WTC11 (cell line): ENCODE measurements at regions not wholly inside any gene's neighbourhood (a gene's known extent, or its start where the extent isn't known, plus 50 kb on each side); places are given as distances from the start of the nearest gene placed in this dataset.

Experiments
- ATAC-seq: fragments of 200-7000 bp; cut with Tn5 transposase; 2 replicates; pipeline ENCODE4 v1.10.0; 2021; ENCODE audit warnings: mild to moderate bottlenecking, moderate library complexity
- CTCF ChIA-PET: fragments of 300-600 bp; sonication (Branson Sonifier 250); formaldehyde crosslinking; loops from one replicate; lab custom pipeline; 2021; ENCODE audit warnings: antibody characterized with exemption; lab: Charles Lee
- POLR2A ChIA-PET: fragments of 350-600 bp; sonication (Branson Sonifier 250); formaldehyde crosslinking; loops from one replicate; lab custom pipeline; 2021; ENCODE audit warnings: antibody characterized with exemption; lab: Charles Lee
- DNase-seq: peaks from one replicate; pipeline ENCODE4 v3.0.0; 2021; ENCODE audit warnings: low spot score
- H3K27ac Mint-ChIP-seq: 2 replicates; pipeline ENCODE4 v1.8.0; 2021; ENCODE audit warnings: mixed read lengths
- H3K27me3 Mint-ChIP-seq: 2 replicates; pipeline ENCODE4 v1.8.0; 2021; ENCODE audit warnings: low read depth, mild to moderate bottlenecking, moderate library complexity, mixed read lengths
- H3K36me3 Mint-ChIP-seq: 2 replicates; pipeline ENCODE4 v1.8.0; 2021; ENCODE audit warnings: mixed read lengths
- H3K4me1 Mint-ChIP-seq: 2 replicates; pipeline ENCODE4 v1.8.0; 2022; ENCODE audit warnings: mixed read lengths
- H3K4me3 Mint-ChIP-seq: 2 replicates; pipeline ENCODE4 v1.8.0; 2021; ENCODE audit warnings: mild to moderate bottlenecking, moderate library complexity, mixed read lengths
- H3K9me3 Mint-ChIP-seq: 2 replicates; pipeline ENCODE4 v1.8.0; 2021; ENCODE audit warnings: mixed read lengths
- ATF1 ChIP-seq: sonication (generic); formaldehyde crosslinking; IDR thresholded peaks from 2 replicates; pipeline ENCODE4 v1.8.1; 2023; ENCODE audit warnings: mild to moderate bottlenecking, moderate library complexity, missing genetic modification reagents
- ETV6 ChIP-seq: sonication (generic); formaldehyde crosslinking; IDR thresholded peaks from 2 replicates; pipeline ENCODE4 v1.8.1; 2022; ENCODE audit warnings: mild to moderate bottlenecking, missing genetic modification reagents
- JAZF1 ChIP-seq: fragments of 250-450 bp; sonication (Bioruptor Pico); IDR thresholded peaks from 2 replicates; pipeline ENCODE4 v1.9.0; 2021; ENCODE audit warnings: moderate library complexity, mild to moderate bottlenecking, inconsistent platforms
- SP1 ChIP-seq: sonication (generic); formaldehyde crosslinking; conservative IDR thresholded peaks from 2 replicates; pipeline ENCODE4 v1.8.1; 2022; ENCODE audit warnings: missing genetic modification reagents
- TCF7 ChIP-seq: sonication (generic); formaldehyde crosslinking; IDR thresholded peaks from 2 replicates; pipeline ENCODE4 v1.8.0; 2022; ENCODE audit warnings: mild to moderate bottlenecking, low read depth, missing genetic modification reagents, moderate library complexity
- TEAD4 ChIP-seq: sonication (generic); formaldehyde crosslinking; IDR thresholded peaks from 2 replicates; pipeline ENCODE4 v1.8.0; 2022; ENCODE audit warnings: mild to moderate bottlenecking, missing genetic modification reagents
- TP53 ChIP-seq: sonication (generic); formaldehyde crosslinking; IDR thresholded peaks from 2 replicates; pipeline ENCODE4 v1.8.1; 2023; ENCODE audit warnings: mild to moderate bottlenecking, missing genetic modification reagents
- TF ChIP-seq, protein P1 (sequence below): sonication (generic); formaldehyde crosslinking; conservative IDR thresholded peaks from 2 replicates; pipeline ENCODE4 v1.8.1; 2023; ENCODE audit warnings: mild to moderate bottlenecking, low read depth, missing genetic modification reagents, moderate library complexity
- TF ChIP-seq, protein P2 (sequence below): sonication (generic); formaldehyde crosslinking; IDR thresholded peaks from 2 replicates; pipeline ENCODE4 v1.8.1; 2022; ENCODE audit warnings: mild to moderate bottlenecking, missing genetic modification reagents, moderate library complexity, borderline replicate concordance
- TF ChIP-seq, protein P3 (sequence below): fragments of 250-450 bp; sonication (Bioruptor Pico); conservative IDR thresholded peaks from 2 replicates; pipeline ENCODE4 v1.9.0; 2021; ENCODE audit warnings: mild to moderate bottlenecking
- TF ChIP-seq, protein P4 (sequence below): sonication (generic); formaldehyde crosslinking; IDR thresholded peaks from 2 replicates; pipeline ENCODE4 v1.8.0; 2023; ENCODE audit warnings: missing genetic modification reagents
- TF ChIP-seq, protein P5 (sequence below): sonication (generic); formaldehyde crosslinking; IDR thresholded peaks from 2 replicates; pipeline ENCODE4 v1.8.1; 2023; ENCODE audit warnings: mild to moderate bottlenecking, missing genetic modification reagents, borderline replicate concordance
- TF ChIP-seq, protein P6 (sequence below): fragments of 250-450 bp; sonication (Bioruptor Pico); IDR thresholded peaks from 2 replicates; pipeline ENCODE4 v1.9.0; 2021; ENCODE audit warnings: mild to moderate bottlenecking, borderline replicate concordance

DNA sequence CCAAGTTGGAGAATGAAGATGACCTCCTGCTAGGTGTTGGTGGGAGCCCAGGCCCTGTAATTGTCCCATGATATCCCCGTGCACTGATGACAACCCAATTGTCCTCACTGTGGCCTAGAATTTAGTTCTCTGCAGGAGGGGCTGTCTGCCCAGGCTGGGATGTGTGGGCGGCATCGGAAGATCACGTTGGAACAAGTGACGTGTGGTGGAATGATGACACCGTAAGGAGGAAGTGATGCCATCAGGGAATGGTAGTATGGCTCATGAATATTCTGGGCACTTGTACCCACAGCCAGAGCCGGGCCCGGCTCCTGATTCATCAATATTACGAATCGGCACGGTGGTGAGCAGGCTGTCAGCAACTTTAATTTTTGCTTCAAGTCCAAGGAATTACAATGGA lies 111.6 kb downstream of the MIAT start:
- Mint-ChIP-seq H3K36me3 (peaks cover 16% of the 10 kb centered on the region), H3K4me3 (no peak overlapping the region), H3K9me3 (peaks cover 9% of the 10 kb centered on the region), H3K4me1 (peaks cover 5% of the 10 kb centered on the region), H3K27ac (no peak overlapping the region), H3K27me3 (peaks cover 4% of the 10 kb centered on the region)
- DNase-seq, result no peak
- ChIA-PET CTCF (no interaction called here), POLR2A (interaction anchor here (1.0 kb wide), 1 partner anchor 18 kb away, joined by 3 read pairs; no protein-coding TSS in a partner anchor)
- no peak for TF ChIP-seq TEAD4 (CRISPR knock-in tag)
- no peak for TF ChIP-seq ETV6
- no peak for TF ChIP-seq JAZF1 (CRISPR knock-in tag)
- TF ChIP-seq, protein P1, sequence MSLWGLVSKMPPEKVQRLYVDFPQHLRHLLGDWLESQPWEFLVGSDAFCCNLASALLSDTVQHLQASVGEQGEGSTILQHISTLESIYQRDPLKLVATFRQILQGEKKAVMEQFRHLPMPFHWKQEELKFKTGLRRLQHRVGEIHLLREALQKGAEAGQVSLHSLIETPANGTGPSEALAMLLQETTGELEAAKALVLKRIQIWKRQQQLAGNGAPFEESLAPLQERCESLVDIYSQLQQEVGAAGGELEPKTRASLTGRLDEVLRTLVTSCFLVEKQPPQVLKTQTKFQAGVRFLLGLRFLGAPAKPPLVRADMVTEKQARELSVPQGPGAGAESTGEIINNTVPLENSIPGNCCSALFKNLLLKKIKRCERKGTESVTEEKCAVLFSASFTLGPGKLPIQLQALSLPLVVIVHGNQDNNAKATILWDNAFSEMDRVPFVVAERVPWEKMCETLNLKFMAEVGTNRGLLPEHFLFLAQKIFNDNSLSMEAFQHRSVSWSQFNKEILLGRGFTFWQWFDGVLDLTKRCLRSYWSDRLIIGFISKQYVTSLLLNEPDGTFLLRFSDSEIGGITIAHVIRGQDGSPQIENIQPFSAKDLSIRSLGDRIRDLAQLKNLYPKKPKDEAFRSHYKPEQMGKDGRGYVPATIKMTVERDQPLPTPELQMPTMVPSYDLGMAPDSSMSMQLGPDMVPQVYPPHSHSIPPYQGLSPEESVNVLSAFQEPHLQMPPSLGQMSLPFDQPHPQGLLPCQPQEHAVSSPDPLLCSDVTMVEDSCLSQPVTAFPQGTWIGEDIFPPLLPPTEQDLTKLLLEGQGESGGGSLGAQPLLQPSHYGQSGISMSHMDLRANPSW (CRISPR knock-in tag), result no peak
- TF ChIP-seq ATF1, result no peak
- TF ChIP-seq, protein P2, sequence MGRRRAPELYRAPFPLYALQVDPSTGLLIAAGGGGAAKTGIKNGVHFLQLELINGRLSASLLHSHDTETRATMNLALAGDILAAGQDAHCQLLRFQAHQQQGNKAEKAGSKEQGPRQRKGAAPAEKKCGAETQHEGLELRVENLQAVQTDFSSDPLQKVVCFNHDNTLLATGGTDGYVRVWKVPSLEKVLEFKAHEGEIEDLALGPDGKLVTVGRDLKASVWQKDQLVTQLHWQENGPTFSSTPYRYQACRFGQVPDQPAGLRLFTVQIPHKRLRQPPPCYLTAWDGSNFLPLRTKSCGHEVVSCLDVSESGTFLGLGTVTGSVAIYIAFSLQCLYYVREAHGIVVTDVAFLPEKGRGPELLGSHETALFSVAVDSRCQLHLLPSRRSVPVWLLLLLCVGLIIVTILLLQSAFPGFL (CRISPR knock-in tag), result no peak
- TF ChIP-seq, protein P3, sequence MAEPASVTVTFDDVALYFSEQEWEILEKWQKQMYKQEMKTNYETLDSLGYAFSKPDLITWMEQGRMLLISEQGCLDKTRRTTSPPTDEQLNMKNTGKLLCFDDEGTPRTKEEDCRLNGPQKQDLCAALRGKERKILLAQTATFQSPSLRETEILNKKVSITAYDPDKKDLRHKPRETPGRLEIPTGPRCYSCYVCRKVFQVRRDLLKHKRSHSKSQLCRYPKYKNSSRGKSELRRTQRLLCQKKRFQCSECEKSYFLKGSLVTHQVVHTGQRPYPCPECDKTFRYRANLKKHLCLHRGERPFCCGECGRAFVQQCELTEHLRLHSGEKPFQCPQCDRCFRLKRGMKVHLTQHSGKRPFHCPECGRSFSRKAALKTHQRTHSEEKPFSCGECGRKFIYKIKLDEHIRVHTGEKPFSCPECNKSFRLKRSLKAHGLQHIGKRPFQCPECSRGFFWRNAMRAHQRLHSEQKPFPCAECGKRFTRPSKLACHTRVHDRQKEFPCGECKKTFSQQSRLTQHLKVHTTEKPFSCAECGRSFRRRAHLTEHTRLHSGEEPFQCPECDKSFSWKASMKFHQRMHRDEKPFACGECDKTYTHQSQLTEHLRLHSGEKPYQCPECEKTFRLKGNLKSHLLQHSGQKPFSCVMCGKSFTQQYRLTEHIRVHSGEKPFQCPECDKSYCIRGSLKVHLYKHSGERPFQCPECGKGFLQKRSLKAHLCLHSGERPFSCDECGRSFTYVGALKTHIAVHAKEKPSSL (CRISPR knock-in tag), result no peak
- TF ChIP-seq, protein P4, sequence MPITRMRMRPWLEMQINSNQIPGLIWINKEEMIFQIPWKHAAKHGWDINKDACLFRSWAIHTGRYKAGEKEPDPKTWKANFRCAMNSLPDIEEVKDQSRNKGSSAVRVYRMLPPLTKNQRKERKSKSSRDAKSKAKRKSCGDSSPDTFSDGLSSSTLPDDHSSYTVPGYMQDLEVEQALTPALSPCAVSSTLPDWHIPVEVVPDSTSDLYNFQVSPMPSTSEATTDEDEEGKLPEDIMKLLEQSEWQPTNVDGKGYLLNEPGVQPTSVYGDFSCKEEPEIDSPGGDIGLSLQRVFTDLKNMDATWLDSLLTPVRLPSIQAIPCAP, result no peak
- TF ChIP-seq SP1 (CRISPR knock-in tag), result no peak
- no peak for TF ChIP-seq TCF7 (CRISPR knock-in tag)
- TF ChIP-seq, protein P5, sequence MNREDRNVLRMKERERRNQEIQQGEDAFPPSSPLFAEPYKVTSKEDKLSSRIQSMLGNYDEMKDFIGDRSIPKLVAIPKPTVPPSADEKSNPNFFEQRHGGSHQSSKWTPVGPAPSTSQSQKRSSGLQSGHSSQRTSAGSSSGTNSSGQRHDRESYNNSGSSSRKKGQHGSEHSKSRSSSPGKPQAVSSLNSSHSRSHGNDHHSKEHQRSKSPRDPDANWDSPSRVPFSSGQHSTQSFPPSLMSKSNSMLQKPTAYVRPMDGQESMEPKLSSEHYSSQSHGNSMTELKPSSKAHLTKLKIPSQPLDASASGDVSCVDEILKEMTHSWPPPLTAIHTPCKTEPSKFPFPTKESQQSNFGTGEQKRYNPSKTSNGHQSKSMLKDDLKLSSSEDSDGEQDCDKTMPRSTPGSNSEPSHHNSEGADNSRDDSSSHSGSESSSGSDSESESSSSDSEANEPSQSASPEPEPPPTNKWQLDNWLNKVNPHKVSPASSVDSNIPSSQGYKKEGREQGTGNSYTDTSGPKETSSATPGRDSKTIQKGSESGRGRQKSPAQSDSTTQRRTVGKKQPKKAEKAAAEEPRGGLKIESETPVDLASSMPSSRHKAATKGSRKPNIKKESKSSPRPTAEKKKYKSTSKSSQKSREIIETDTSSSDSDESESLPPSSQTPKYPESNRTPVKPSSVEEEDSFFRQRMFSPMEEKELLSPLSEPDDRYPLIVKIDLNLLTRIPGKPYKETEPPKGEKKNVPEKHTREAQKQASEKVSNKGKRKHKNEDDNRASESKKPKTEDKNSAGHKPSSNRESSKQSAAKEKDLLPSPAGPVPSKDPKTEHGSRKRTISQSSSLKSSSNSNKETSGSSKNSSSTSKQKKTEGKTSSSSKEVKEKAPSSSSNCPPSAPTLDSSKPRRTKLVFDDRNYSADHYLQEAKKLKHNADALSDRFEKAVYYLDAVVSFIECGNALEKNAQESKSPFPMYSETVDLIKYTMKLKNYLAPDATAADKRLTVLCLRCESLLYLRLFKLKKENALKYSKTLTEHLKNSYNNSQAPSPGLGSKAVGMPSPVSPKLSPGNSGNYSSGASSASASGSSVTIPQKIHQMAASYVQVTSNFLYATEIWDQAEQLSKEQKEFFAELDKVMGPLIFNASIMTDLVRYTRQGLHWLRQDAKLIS (CRISPR knock-in tag), result no peak
- TF ChIP-seq, protein P6, sequence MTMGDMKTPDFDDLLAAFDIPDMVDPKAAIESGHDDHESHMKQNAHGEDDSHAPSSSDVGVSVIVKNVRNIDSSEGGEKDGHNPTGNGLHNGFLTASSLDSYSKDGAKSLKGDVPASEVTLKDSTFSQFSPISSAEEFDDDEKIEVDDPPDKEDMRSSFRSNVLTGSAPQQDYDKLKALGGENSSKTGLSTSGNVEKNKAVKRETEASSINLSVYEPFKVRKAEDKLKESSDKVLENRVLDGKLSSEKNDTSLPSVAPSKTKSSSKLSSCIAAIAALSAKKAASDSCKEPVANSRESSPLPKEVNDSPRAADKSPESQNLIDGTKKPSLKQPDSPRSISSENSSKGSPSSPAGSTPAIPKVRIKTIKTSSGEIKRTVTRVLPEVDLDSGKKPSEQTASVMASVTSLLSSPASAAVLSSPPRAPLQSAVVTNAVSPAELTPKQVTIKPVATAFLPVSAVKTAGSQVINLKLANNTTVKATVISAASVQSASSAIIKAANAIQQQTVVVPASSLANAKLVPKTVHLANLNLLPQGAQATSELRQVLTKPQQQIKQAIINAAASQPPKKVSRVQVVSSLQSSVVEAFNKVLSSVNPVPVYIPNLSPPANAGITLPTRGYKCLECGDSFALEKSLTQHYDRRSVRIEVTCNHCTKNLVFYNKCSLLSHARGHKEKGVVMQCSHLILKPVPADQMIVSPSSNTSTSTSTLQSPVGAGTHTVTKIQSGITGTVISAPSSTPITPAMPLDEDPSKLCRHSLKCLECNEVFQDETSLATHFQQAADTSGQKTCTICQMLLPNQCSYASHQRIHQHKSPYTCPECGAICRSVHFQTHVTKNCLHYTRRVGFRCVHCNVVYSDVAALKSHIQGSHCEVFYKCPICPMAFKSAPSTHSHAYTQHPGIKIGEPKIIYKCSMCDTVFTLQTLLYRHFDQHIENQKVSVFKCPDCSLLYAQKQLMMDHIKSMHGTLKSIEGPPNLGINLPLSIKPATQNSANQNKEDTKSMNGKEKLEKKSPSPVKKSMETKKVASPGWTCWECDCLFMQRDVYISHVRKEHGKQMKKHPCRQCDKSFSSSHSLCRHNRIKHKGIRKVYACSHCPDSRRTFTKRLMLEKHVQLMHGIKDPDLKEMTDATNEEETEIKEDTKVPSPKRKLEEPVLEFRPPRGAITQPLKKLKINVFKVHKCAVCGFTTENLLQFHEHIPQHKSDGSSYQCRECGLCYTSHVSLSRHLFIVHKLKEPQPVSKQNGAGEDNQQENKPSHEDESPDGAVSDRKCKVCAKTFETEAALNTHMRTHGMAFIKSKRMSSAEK (CRISPR knock-in tag), result no peak
- TF ChIP-seq TP53 (CRISPR knock-in tag), result no peak
- no peak for ATAC-seq
